GM12878 (cell line): ENCODE measurements at regions not wholly inside any gene's neighbourhood (a gene's known extent, or its start where the extent isn't known, plus 50 kb on each side); places are given as distances from the start of the nearest gene placed in this dataset.

Source experiments
- ATAC-seq: fragments of 200-7000 bp; cut with Tn5 transposase; 3 replicates; pipeline ENCODE4 v1.9.1; 2020; ENCODE audit warnings: mild to moderate bottlenecking, moderate library complexity
- BruUV-seq: library from RNA; stranded (reverse); fragments of 400-500 nt; replicated peaks from 2 replicates; lab custom pipeline; 2021; lab: Mats Ljungman, UMichigan
- CTCF ChIA-PET: fragments of 300-600 bp; sonication (Branson Sonifier 250); formaldehyde crosslinking; extraction: SDS; loops from one replicate; lab custom pipeline; 2021; ENCODE audit warnings: inconsistent platforms; lab: Yijun Ruan, JAX
- POLR2A ChIA-PET: fragments of 350-600 bp; formaldehyde crosslinking; extraction: SDS; loops from one replicate; lab custom pipeline; 2021; ENCODE audit warnings: inconsistent platforms; lab: Charles Lee
- RAD21 ChIA-PET: fragments of 300-600 bp; sonication (Branson Sonifier 250); formaldehyde crosslinking; loops from one replicate; lab custom pipeline; 2023; ENCODE audit warnings: antibody characterized with exemption; ENCODE audit not compliant: unreplicated experiment; lab: Charles Lee
- SMC1A ChIA-PET: fragments of 300-600 bp; sonication (Branson Sonifier 250); formaldehyde crosslinking; loops from one replicate; lab custom pipeline; 2023; ENCODE audit not compliant: unreplicated experiment, uncharacterized antibody; lab: Charles Lee
- DNase-seq: peaks from one replicate; pipeline ENCODE4 v3.0.0-alpha.2; 2011; ENCODE audit warnings: low read depth, low spot score
- FAIRE-seq: peaks from 3 replicates; lab custom pipeline; 2011; peaks lifted over from hg19 to GRCh38; lab: Jason Lieb, UNC
- H2AFZ ChIP-seq: 2 replicates; pipeline ENCODE4 v1.6.0; 2011; ENCODE audit warnings: low read depth, low read length, control low read depth; ENCODE audit not compliant: control insufficient read depth
- H3K27ac ChIP-seq: 2 replicates; pipeline ENCODE4 v1.5.1; 2011; ENCODE audit warnings: control low read depth; ENCODE audit not compliant: control insufficient read depth, insufficient read depth
- H3K27me3 ChIP-seq, 2 experiments: replicated peaks in 1 of 2; 2 replicates each; pipeline versions ENCODE4 v1.6.0 to v1.6.1; 2011; ENCODE audit warnings: low read length in 1 of 2; ENCODE audit not compliant: control insufficient read depth in 2 of 2, insufficient read depth in 2 of 2
- H3K36me3 ChIP-seq, 2 experiments: 2 replicates each; pipeline ENCODE4 v1.5.1; 2011; ENCODE audit warnings: low read length in 1 of 2; ENCODE audit not compliant: control insufficient read depth in 2 of 2, insufficient read depth in 2 of 2
- H3K4me1 ChIP-seq: 2 replicates; pipeline ENCODE4 v1.6.1; 2011; ENCODE audit warnings: mild to moderate bottlenecking, low read length, moderate library complexity, mixed read lengths; ENCODE audit not compliant: control insufficient read depth, insufficient read depth
- H3K4me2 ChIP-seq: 2 replicates; pipeline ENCODE4 v1.6.0; 2011; ENCODE audit warnings: control low read depth; ENCODE audit not compliant: control insufficient read depth, insufficient read depth
- H3K4me3 ChIP-seq: fragments of 200-600 bp; sonication (generic); 2 replicates; pipeline ENCODE4 v1.5.1; 2016
- H3K79me2 ChIP-seq: 2 replicates; pipeline ENCODE4 v1.6.0; 2011; ENCODE audit warnings: low read length; ENCODE audit not compliant: control insufficient read depth, insufficient read depth
- H3K9ac ChIP-seq: 2 replicates; pipeline ENCODE4 v1.8.0; 2011; ENCODE audit warnings: low read length, control low read depth, mixed read lengths; ENCODE audit not compliant: control insufficient read depth, insufficient read depth
- H3K9me3 ChIP-seq: replicated peaks from 3 replicates; pipeline ENCODE4 v1.5.1; 2011; ENCODE audit warnings: mild to moderate bottlenecking, low read length; ENCODE audit not compliant: control insufficient read depth, insufficient read depth
- H4K20me1 ChIP-seq: 2 replicates; pipeline ENCODE4 v1.6.0; 2011; ENCODE audit not compliant: control insufficient read depth, insufficient read depth
- ASH2L ChIP-seq: fragments of 300-600, 200-600 bp; sonication (generic); IDR thresholded peaks from 2 replicates; pipeline ENCODE4 v1.6.1; 2017; ENCODE audit warnings: low read depth, mild to moderate bottlenecking, borderline replicate concordance
- CBX5 ChIP-seq: sonication (generic); IDR thresholded peaks from 2 replicates; pipeline ENCODE4 v1.6.1; 2016; ENCODE audit warnings: low read depth, moderate library complexity, mild to moderate bottlenecking, inconsistent platforms
- CHD1 ChIP-seq: IDR thresholded peaks from 2 replicates; pipeline ENCODE4 v1.6.1; 2012; ENCODE audit warnings: low read depth, low read length, improper control_type of control experiment
- PAX5 ChIP-seq: IDR thresholded peaks from 2 replicates; pipeline ENCODE4 v1.6.1; 2011; ENCODE audit warnings: low read depth, low read length, borderline replicate concordance
- RAD21 ChIP-seq: IDR thresholded peaks from 2 replicates; pipeline ENCODE4 v1.6.1; 2011; ENCODE audit warnings: mild to moderate bottlenecking, low read depth, low read length, moderate library complexity; ENCODE audit not compliant: insufficient read depth
- RBBP5 ChIP-seq: fragments of 200-600 bp; sonication (generic); conservative IDR thresholded peaks from 2 replicates; pipeline ENCODE4 v1.6.1; 2016
- RCOR1 ChIP-seq: conservative IDR thresholded peaks from 2 replicates; pipeline ENCODE4 v1.6.1; 2012; ENCODE audit warnings: low read depth, low read length, improper control_type of control experiment
- SIN3A ChIP-seq: IDR thresholded peaks from 2 replicates; pipeline ENCODE4 v1.6.1; 2012; ENCODE audit warnings: low read depth, low read length, improper control_type of control experiment
- TCF3 ChIP-seq: IDR thresholded peaks from 2 replicates; pipeline ENCODE4 v1.6.1; 2012; ENCODE audit warnings: low read depth, mild to moderate bottlenecking, low read length, borderline replicate concordance; ENCODE audit not compliant: insufficient read depth
- TCF7 ChIP-seq: IDR thresholded peaks from 2 replicates; pipeline ENCODE4 v1.6.1; 2014; ENCODE audit warnings: antibody characterized with exemption, borderline replicate concordance
- WGBS: methylation state at CpG from one replicate; pipeline ENCODE4 v1.1.6; 2016; ENCODE audit warnings: low lambda C conversion rate; ENCODE audit not compliant: insufficient replicate concordance, insufficient coverage; ENCODE audit errors: missing lambda C conversion rate; 5-methylcytosine and 5-hydroxymethylcytosine counted together
- in situ Hi-C: fragments of 300-500 bp; cut with MboI; formaldehyde crosslinking; loops from 9 replicates; pipeline ENCODE4 v1.14.3; 2018; ENCODE audit warnings: mixed read lengths
- intact Hi-C: fragments of 100-400 bp; cut with micrococcal nuclease; formaldehyde crosslinking; loops from one replicate; pipeline ENCODE4 v1.14.2; 2022; ENCODE audit not compliant: unreplicated experiment
- TF ChIP-seq, protein P1 (sequence below): fragments of 450-650 bp; formaldehyde crosslinking; IDR thresholded peaks from 2 replicates; pipeline ENCODE4 v1.5.0; 2022; ENCODE audit warnings: mild to moderate bottlenecking, missing genetic modification characterization
- TF ChIP-seq, protein P2 (sequence below): fragments of 450-650 bp; IDR thresholded peaks from 2 replicates; pipeline ENCODE4 v1.6.1; 2017; ENCODE audit warnings: mild to moderate bottlenecking, moderate library complexity

DNA sequence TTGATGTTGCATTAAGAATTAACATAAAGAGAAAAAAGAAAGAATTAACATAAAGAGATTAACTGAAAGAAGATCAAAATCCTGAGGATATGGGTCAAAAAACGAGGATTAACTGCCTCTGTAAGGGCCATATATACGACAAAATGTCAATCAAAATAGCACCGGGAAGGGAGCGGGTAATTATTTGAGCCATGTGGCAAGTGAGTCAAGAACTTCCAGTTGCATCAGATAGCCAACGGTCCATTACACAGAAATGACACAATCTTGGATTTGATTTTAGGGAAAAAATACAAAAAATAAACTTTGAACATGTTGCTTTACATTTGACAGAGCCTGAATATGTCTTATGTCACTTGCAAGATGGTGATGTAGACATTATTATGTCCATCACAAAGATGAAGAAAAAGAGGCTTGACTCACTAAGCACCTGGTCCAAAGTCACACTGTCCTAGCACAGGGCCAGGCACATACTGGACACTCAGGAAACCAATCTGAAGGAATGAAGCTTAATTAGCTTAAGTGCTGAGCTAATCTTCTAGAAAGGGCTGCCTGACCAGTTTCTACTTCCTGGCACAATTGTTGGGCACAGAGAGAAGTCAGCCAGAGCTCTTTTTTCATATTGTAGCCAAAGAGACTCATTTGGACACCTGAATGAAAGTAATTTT, 273.2 kb upstream of the PAPPA start:
- Histone ChIP-seq H3K4me2 (no peak overlapping the region), H3K4me1 (no peaks in the 10 kb centered on the region), H4K20me1 (no peaks in the 10 kb centered on the region), H3K9me3 (no peaks in the 10 kb centered on the region), H3K27me3 (no peaks in the 10 kb centered on the region), H3K79me2 (no peaks in the 10 kb centered on the region), H3K9ac (no peak overlapping the region), H3K27ac (no peak overlapping the region)
- FAIRE-seq = no peak
- RAD21 ChIA-PET = interaction anchor here (0.6 kb wide), 1 partner anchor 62 kb away, joined by 3 read pairs; no protein-coding TSS in a partner anchor
- no peak for ATAC-seq
- in situ Hi-C loops (no loop called here), intact Hi-C loops (loop anchor here (5.0 to 10.0 kb wide), 2 partner anchors 286 to 767 kb away; no protein-coding TSS in a partner anchor)
- SMC1A ChIA-PET = interaction anchor here (0.6 kb wide), 1 partner anchor 306 kb away, joined by 3 read pairs; no protein-coding TSS in a partner anchor
- BruUV-seq = no TSS peak
- CTCF ChIA-PET = no interaction called here
- POLR2A ChIA-PET = no interaction called here
- WGBS = 47% methylated on average over 5 of the region's 5 CpGs
- TF ChIP-seq ASH2L = no peak
- no peak for TF ChIP-seq CBX5
- no peak for TF ChIP-seq RCOR1
- TF ChIP-seq, protein P1, sequence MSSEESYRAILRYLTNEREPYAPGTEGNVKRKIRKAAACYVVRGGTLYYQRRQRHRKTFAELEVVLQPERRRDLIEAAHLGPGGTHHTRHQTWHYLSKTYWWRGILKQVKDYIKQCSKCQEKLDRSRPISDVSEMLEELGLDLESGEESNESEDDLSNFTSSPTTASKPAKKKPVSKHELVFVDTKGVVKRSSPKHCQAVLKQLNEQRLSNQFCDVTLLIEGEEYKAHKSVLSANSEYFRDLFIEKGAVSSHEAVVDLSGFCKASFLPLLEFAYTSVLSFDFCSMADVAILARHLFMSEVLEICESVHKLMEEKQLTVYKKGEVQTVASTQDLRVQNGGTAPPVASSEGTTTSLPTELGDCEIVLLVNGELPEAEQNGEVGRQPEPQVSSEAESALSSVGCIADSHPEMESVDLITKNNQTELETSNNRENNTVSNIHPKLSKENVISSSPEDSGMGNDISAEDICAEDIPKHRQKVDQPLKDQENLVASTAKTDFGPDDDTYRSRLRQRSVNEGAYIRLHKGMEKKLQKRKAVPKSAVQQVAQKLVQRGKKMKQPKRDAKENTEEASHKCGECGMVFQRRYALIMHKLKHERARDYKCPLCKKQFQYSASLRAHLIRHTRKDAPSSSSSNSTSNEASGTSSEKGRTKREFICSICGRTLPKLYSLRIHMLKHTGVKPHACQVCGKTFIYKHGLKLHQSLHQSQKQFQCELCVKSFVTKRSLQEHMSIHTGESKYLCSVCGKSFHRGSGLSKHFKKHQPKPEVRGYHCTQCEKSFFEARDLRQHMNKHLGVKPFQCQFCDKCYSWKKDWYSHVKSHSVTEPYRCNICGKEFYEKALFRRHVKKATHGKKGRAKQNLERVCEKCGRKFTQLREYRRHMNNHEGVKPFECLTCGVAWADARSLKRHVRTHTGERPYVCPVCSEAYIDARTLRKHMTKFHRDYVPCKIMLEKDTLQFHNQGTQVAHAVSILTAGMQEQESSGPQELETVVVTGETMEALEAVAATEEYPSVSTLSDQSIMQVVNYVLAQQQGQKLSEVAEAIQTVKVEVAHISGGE (CRISPR knock-in tag) = no peak
- no peak for TF ChIP-seq SIN3A
- TF ChIP-seq PAX5 = no peak
- no peak for TF ChIP-seq TCF3
- TF ChIP-seq CHD1 = no peak
- no peak for TF ChIP-seq RBBP5
- TF ChIP-seq, protein P2, sequence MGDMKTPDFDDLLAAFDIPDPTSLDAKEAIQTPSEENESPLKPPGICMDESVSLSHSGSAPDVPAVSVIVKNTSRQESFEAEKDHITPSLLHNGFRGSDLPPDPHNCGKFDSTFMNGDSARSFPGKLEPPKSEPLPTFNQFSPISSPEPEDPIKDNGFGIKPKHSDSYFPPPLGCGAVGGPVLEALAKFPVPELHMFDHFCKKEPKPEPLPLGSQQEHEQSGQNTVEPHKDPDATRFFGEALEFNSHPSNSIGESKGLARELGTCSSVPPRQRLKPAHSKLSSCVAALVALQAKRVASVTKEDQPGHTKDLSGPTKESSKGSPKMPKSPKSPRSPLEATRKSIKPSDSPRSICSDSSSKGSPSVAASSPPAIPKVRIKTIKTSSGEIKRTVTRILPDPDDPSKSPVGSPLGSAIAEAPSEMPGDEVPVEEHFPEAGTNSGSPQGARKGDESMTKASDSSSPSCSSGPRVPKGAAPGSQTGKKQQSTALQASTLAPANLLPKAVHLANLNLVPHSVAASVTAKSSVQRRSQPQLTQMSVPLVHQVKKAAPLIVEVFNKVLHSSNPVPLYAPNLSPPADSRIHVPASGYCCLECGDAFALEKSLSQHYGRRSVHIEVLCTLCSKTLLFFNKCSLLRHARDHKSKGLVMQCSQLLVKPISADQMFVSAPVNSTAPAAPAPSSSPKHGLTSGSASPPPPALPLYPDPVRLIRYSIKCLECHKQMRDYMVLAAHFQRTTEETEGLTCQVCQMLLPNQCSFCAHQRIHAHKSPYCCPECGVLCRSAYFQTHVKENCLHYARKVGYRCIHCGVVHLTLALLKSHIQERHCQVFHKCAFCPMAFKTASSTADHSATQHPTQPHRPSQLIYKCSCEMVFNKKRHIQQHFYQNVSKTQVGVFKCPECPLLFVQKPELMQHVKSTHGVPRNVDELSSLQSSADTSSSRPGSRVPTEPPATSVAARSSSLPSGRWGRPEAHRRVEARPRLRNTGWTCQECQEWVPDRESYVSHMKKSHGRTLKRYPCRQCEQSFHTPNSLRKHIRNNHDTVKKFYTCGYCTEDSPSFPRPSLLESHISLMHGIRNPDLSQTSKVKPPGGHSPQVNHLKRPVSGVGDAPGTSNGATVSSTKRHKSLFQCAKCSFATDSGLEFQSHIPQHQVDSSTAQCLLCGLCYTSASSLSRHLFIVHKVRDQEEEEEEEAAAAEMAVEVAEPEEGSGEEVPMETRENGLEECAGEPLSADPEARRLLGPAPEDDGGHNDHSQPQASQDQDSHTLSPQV = no peak
- no peak for TF ChIP-seq TCF7
- no peak for TF ChIP-seq RAD21
- TF ChIP-seq, all 136 proteins: peak for 0
- Histone ChIP-seq H2AFZ (no peak overlapping the region), H3K4me3 (no peak overlapping the region), H3K36me3 (no peaks in the 10 kb centered on the region)
- DNase-seq = no peak
